Kidney tubule cell (primary cell): ENCODE measurements at regions not wholly inside any gene's neighbourhood (a gene's known extent, or its start where the extent isn't known, plus 50 kb on each side); places are given as distances from the start of the nearest gene placed in this dataset.
"Not testable (repeated sequence)": the region's sequence is repeated elsewhere in the genome, so short reads cannot be mapped to it uniquely, and the experiment has no call there.

ENCODE experiments used
- DNase-seq: peaks from one replicate; pipeline ENCODE4 v3.0.0-alpha.2; 2018; ENCODE audit warnings: low spot score

DNA sequence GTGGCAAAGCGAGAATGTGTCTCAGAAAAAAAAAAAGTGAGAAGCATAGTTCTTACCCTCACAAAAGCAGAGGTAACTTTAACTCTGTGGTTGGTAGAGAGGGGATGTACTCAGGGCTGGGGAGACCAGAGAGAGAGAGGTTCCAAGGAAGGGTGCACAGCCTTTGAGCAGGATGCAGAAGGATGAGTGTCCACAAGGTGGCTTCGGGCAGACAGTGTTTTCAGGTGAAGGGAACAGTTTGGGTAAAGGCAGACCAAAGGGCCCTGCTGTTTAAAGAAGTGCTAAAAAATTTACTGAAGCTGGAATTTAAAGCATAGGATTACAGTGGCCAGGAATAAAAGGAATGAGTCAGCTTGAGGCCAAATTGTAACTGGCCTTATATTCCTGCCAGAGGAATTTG is 2240.6 kb downstream of the EPHA3 start:
- DNase-seq, result not testable (repeated sequence)

DNA sequence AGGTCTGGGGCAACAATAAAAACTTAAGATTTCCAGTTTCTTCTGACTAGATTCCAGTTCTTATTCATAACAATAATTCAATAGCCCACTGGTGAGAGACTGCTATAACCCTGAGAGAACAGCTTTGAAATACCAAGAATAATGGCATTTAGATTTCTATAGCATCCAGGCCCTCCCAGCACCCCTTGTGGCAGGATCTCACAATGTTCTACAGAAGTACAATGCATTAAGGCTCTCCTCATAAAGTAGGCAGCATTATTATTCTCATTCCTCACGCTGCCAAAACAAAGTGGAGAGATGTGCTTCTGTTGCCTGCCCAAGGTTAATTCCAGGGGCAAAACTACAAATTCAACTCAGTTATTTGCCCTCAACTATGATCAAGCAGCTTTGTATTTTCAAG is 2241.7 kb downstream of the EPHA3 start:
- DNase-seq, result not testable (repeated sequence)

DNA sequence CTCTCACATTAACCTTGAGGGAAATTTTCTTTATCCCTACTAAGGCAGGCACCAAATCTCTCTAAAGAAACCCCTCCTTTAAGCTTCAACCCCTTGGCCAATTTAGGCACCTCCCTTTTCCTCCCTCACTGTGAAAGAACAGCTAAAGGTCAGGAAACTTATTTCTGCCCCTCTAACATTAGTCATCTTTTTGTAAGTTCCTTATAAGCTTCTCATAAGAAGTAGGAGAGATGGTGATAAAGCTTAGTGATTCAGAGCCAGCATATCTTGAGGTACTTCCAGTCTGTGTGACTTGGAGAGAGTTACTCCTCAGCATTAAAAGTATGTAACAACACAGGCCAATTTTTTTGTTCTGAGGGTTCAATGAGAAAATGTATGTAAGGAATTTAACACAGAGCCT is 2244.7 kb downstream of the EPHA3 start:
- DNase-seq, result not testable (repeated sequence)

DNA sequence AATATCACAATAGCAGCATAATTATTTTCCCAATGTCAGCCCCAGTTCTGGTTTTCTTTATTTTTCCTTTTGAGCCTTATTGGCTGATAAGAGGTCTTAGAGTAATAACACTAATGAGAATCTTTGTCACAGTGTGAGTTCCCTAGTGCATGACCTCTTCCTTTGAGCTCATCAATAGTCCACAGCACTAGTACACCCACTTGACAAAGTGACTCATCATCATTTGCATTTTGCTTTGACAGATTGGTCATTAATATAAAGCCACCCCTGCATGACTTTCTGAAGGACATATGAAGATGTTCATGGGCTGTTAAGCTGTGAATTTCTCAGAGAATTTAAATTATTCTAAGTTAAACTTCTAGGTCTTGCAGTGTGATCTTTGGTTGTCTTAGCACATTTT is 2251.9 kb downstream of the EPHA3 start:
- DNase-seq, result not testable (repeated sequence)

DNA sequence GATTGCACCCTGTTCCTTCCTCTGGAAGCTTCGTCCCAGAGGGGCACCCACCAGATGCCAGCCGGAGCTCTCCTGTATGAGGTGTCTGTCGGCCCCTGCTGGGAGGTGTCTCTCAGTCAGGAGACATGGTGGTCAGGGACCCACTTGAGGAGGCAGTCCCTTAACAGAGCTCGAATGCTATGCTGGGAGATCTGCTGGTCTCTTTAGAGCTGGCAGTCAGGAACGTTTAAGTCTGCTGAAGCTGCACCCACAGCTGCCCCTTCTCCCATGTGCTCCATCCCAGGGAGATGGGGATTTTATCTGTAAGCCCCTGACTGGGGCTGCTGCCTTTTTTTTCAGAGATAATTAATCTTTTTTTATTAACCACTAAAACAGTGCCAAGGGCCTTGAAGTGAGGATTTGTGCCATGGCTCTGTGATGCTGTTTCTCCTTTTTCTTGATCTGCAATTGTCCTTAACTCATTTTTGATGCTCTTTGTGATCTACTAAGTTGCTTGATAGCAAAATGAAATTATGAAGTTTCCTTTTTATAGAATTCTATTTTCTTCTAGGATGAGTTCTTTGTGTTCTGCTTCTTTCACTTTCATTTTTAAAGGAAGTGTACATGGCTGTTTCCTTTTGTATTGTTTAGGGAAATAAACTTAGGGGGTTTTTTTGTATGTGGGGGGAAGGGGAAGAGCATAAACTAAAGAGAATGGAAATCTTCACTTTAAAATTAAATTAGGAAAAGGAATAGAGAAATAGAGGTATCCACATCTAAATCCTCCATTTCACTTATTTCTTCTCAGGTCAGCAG is 2275.9 kb downstream of the EPHA3 start:
- DNase-seq, result not testable (repeated sequence)

DNA sequence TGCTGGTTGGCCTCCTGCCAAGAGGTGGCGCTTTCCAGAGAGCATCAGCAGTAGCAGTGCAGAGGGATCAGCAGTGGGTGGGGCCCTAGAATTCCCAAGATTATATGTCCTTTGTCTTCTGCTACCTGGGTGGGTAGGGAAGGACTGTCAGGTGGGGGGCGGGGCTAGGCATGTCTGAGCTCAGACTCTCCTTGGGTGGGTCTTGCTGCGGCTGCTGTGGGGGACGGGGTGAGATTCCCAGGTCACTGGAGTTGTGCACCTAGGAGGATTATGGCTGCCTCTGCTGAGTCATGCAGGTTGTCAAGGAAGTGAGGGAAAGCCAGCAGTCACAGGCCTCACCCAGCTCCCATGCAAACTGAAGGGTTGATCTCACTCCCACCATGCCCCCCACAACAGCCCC is 2296.5 kb downstream of the EPHA3 start:
- DNase-seq, result not testable (repeated sequence)

DNA sequence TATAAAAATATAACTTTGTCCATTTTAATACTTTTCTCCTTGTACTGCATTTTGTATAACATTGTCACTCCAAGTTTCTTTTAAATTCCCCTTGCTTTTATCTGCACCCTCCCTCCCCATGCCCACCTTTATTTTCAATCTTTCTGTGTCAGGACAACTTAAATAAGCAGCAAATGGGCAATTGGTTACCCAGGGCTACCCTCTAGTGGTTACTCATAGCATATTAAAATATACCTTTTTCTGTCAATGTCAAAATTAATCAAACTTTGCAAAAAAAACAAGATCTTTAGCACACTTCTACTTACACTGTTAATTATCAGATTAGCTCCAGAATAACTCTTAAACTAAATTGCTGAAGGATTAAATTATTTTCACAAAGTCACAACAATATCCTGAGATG is 2334.6 kb downstream of the EPHA3 start:
- not testable (repeated sequence) for DNase-seq

DNA sequence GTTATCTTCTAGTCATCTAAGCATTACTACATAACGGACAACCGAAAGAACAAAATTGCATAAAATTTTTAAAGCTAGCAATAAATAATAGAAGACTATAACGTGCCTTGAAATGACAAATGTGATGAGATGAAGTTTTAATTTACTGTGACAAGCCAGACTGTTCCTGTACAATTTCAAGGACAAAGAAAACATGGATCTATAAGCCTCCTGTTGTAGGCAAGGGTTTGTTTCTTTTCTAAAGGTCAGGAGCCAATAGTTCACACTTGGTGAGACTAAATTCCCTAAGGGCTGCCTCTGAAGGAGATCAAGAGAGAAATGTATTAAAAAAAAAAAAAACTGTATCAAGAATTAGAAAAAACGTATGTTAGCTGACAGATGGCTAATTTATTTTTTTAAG is 2335.1 kb downstream of the EPHA3 start:
- not testable (repeated sequence) for DNase-seq

DNA sequence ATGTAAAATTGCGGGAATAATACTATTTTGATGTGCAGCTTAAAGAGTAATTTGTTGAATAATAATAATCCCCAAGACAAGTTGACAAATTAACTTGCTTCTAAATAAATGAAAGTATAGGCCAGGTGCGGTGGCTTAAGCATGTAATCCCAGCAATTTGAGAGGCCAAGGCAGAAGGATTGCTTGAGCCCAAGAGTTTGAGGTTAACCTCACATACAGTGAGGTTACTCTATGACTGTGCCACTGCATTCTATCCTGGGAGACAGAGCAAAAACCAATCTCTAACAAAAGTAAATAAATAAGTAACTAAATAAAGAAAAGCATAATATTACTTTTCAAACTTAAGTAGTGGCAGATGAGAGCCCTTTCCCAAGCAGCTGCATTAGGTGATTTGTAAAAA is 2341.0 kb downstream of the EPHA3 start:
- not testable (repeated sequence) for DNase-seq

DNA sequence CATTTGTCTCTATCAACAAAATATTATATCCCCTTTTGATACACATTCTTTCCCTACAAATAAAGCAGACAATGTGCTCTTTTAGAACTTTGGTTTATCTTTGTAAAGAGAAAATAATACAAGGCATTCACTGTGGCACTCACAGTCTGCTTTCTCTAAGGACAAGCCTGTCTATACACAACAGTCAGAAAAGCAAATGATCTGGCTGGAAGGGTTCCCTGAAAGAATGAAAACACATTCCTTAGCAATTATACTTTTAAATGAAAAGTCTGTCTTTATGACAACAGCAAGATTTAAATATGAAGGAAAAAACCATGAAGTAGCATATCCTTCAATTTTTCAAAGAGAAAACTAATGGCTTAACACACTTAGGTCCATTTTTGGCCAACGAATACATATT is 2359.1 kb downstream of the EPHA3 start:
- not testable (repeated sequence) for DNase-seq

DNA sequence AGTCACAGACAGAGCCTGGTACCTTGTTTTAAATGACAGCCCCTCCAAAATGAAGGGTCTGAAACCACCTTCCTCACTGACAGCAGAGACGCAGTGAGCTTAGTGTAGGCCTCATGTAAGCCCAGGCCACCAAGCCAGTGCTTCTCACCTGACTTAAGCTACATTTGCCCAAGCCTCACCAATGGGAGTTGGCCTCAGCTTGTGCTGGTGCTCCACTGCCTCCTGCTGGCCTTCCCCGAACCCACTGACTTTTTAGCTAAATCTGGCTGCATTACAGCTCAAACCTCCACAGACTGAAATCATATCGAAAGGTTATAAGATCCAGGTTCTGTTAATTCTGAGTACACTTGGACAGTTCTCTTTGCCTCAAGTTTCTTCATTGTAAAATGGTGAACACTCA is 2361.8 kb downstream of the EPHA3 start:
- not testable (repeated sequence) for DNase-seq

DNA sequence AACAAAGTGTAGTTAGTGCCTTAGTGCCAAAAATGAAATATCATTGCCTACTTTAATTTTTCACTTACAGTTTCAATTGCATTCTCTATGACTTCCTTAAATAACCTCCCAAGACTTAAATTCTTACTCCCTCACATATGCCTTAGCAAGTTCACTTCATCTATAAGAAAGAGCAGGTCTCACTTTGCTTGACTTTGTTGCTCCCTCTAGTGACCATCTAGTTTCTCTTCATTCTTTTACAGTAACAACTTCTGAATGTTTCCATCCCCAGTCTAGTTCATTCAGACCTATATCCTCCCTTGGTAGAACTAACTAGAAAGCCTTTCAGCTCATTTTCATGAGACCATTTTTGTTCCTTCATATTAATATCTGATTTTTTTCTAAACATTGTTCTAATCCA is 2377.6 kb downstream of the EPHA3 start:
- DNase-seq, result not testable (repeated sequence)

DNA sequence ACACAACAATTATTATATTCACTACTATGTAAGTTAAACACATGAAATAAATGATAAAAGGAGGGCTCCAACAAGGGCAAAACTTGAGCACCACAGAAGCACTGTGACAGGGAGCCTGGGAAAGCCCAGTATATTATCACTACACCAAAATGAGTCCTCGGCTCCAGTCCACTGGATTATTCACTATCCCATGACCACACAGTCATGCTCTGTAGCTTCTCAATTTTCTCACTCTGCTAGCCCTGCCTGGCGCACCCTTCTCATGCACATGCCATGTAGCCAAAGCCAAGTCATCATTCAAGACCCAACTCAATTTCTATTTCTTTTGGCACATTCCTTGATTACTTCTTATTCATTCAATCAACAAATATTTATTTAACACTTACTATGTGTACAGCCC is 2378.5 kb downstream of the EPHA3 start:
- DNase-seq, result peak; percentile 24

DNA sequence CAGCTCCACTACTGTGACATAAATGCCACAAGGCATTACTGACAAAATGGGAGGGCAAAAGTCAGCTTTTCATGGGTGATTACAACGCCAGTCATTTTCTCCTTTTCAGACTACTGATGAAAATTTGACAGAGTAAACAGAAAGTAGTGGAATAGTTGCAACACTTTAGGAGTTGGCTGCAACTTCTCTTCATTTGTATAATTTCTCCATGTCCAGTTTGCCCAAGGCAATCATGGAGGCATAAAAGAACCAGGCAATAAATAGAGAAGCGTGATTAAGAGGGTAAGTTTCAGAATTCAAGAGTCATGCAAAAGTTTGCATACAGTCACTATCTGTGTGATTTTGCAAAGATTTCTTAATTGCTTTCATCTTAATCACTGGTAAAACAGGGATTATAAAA is 2390.3 kb downstream of the EPHA3 start:
- DNase-seq, result not testable (repeated sequence)

DNA sequence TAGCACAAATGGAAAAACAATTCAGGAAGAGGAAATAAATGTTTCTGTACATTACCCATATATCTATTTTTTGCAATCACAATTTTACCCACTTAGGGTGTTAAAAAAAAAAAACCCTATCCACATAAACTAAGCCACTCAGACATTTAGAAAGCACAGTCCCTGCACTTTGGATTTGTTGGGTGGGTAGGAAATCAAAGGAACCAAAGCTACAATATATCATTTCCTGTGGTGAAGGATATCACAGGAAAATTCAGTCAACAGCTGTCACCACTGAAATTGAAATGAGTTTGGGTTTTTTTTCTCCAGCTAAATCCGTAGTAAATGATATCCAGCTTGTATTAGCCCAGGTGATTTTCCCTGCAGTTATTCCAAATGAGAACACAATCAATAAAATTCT is 2392.4 kb downstream of the EPHA3 start:
- not testable (repeated sequence) for DNase-seq

DNA sequence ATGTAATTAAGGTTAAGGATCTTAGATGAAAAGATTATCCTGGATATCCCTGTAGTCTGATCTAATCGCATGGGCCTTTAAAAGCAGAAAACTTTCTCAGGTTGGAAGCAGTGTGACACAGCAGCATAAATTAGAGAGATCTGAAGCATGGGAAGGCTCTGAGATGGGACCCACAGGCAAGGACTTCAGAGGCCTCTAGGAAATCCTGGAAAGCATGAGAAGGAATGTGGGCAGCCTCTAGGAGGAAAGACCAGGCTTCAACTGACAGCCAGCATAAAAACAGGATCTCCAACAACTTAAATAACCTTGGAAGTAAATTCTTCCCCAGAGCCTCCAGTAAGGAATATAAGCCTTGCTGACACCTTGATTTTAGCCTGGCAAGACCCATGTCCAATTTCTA is 2397.5 kb downstream of the EPHA3 start:
- DNase-seq, result not testable (repeated sequence)
